ENCODE measurements at regions not wholly inside any gene's neighbourhood (a gene's known extent, or its start where the extent isn't known, plus 50 kb on each side); places are given as distances from the start of the nearest gene placed in this dataset.

- H3K9ac ChIP-seq (ENCODE audit: low read length) = no peak overlapping the region
- H3K4me2 ChIP-seq (ENCODE audit: low read length) = no peak overlapping the region
- no peak overlapping the region for H2AFZ ChIP-seq (ENCODE audit: low read depth, low read length)
These were observed 241.9 kb downstream of the PTPRU start for GRCh38 chr1:29478151-29478791.

DNA sequence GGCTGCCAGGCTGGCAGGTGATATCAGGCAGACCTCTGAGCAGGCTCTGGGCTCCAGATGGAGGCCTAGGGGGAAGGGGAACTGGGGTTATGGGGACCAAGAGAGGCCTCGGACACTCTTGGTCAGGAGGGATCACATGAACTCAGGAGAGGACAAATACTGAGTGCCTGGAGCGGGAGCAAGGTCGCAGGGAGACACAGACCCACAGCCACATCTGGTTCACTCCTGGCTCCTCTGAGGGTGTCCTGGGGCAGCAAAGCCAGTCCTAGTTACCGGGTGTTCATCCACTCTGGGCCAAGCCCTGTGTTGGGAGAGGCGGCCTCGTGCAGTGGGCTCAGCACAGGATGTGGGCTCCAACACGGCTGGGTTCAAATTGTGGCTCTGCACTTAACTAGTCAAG, 239.0 kb downstream of the PTPRU start:
- Histone ChIP-seq H3F3A (ENCODE audit: insufficient read depth, low read length, poor library complexity, severe bottlenecking) (no peaks in the 10 kb centered on the region), H3K4me3 (ENCODE audit: low read length) (no peak overlapping the region), H3K9me2 (ENCODE audit: insufficient read depth, low read length) (no peaks in the 10 kb centered on the region), H3K9ac (ENCODE audit: low read length) (no peak overlapping the region), H2AFZ (ENCODE audit: low read depth, low read length) (no peak overlapping the region), H3K9me3 (ENCODE audit: low read length) (no peaks in the 10 kb centered on the region), H3K4me2 (ENCODE audit: low read length) (no peak overlapping the region), H3K36me3 (ENCODE audit: insufficient read depth, low read length) (no peaks in the 10 kb centered on the region), H4K20me1 (ENCODE audit: insufficient read depth) (no peaks in the 10 kb centered on the region), H3K27me3 (ENCODE audit: insufficient read depth, low read depth, low read length) (no peaks in the 10 kb centered on the region), H3K79me2 (replicated peaks; ENCODE audit: insufficient read depth, low read length) (no peaks in the 10 kb centered on the region), H3K27ac (ENCODE audit: low read length) (no peak overlapping the region)
- TF ChIP-seq EP300 (conservative IDR thresholded peaks at IDR 0.05; ENCODE audit: poor library complexity, severe bottlenecking) (no peak), TAF1 (IDR thresholded peaks at IDR 0.05; ENCODE audit: low read depth) (no peak), RAD21 (conservative IDR thresholded peaks at IDR 0.05) (no peak), POLR2AphosphoS5 (IDR thresholded peaks at IDR 0.05) (no peak), MXI1 (conservative IDR thresholded peaks at IDR 0.05; ENCODE audit: poor library complexity, severe bottlenecking) (no peak), EZH2 (IDR thresholded peaks at IDR 0.05; ENCODE audit: borderline replicate concordance, insufficient read depth, low read length, poor library complexity, severe bottlenecking) (no peak), SMC3 (conservative IDR thresholded peaks at IDR 0.05; ENCODE audit: poor library complexity) (no peak)
- TF ChIP-seq, protein P1, sequence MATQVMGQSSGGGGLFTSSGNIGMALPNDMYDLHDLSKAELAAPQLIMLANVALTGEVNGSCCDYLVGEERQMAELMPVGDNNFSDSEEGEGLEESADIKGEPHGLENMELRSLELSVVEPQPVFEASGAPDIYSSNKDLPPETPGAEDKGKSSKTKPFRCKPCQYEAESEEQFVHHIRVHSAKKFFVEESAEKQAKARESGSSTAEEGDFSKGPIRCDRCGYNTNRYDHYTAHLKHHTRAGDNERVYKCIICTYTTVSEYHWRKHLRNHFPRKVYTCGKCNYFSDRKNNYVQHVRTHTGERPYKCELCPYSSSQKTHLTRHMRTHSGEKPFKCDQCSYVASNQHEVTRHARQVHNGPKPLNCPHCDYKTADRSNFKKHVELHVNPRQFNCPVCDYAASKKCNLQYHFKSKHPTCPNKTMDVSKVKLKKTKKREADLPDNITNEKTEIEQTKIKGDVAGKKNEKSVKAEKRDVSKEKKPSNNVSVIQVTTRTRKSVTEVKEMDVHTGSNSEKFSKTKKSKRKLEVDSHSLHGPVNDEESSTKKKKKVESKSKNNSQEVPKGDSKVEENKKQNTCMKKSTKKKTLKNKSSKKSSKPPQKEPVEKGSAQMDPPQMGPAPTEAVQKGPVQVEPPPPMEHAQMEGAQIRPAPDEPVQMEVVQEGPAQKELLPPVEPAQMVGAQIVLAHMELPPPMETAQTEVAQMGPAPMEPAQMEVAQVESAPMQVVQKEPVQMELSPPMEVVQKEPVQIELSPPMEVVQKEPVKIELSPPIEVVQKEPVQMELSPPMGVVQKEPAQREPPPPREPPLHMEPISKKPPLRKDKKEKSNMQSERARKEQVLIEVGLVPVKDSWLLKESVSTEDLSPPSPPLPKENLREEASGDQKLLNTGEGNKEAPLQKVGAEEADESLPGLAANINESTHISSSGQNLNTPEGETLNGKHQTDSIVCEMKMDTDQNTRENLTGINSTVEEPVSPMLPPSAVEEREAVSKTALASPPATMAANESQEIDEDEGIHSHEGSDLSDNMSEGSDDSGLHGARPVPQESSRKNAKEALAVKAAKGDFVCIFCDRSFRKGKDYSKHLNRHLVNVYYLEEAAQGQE (IDR thresholded peaks at IDR 0.05; ENCODE audit: borderline replicate concordance) = no peak
- TF ChIP-seq, protein P2, sequence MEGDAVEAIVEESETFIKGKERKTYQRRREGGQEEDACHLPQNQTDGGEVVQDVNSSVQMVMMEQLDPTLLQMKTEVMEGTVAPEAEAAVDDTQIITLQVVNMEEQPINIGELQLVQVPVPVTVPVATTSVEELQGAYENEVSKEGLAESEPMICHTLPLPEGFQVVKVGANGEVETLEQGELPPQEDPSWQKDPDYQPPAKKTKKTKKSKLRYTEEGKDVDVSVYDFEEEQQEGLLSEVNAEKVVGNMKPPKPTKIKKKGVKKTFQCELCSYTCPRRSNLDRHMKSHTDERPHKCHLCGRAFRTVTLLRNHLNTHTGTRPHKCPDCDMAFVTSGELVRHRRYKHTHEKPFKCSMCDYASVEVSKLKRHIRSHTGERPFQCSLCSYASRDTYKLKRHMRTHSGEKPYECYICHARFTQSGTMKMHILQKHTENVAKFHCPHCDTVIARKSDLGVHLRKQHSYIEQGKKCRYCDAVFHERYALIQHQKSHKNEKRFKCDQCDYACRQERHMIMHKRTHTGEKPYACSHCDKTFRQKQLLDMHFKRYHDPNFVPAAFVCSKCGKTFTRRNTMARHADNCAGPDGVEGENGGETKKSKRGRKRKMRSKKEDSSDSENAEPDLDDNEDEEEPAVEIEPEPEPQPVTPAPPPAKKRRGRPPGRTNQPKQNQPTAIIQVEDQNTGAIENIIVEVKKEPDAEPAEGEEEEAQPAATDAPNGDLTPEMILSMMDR (IDR thresholded peaks at IDR 0.05; ENCODE audit: poor library complexity, severe bottlenecking) = no peak

More at GRCh38 chr1:29478151-29478791, 241.9 kb downstream of the PTPRU start:
- TF ChIP-seq, protein P2 (IDR thresholded peaks at IDR 0.05; ENCODE audit: poor library complexity, severe bottlenecking) = no peak
- no peak for TF ChIP-seq TAF1 (IDR thresholded peaks at IDR 0.05; ENCODE audit: low read depth)
- TF ChIP-seq POLR2AphosphoS5 (IDR thresholded peaks at IDR 0.05) = no peak
- TF ChIP-seq EP300 (conservative IDR thresholded peaks at IDR 0.05; ENCODE audit: poor library complexity, severe bottlenecking) = no peak
- TF ChIP-seq EZH2 (IDR thresholded peaks at IDR 0.05; ENCODE audit: borderline replicate concordance, insufficient read depth, low read length, poor library complexity, severe bottlenecking) = no peak
- TF ChIP-seq, protein P1 (IDR thresholded peaks at IDR 0.05; ENCODE audit: borderline replicate concordance) = no peak
- no peak for TF ChIP-seq RAD21 (conservative IDR thresholded peaks at IDR 0.05)
- no peak for TF ChIP-seq SMC3 (conservative IDR thresholded peaks at IDR 0.05; ENCODE audit: poor library complexity)
- no peak for TF ChIP-seq MXI1 (conservative IDR thresholded peaks at IDR 0.05; ENCODE audit: poor library complexity, severe bottlenecking)
- Histone ChIP-seq H3K9me3 (ENCODE audit: low read length) (no peaks in the 10 kb centered on the region), H4K20me1 (ENCODE audit: insufficient read depth) (no peaks in the 10 kb centered on the region), H3K27ac (ENCODE audit: low read length) (no peak overlapping the region), H3K27me3 (ENCODE audit: insufficient read depth, low read depth, low read length) (no peaks in the 10 kb centered on the region), H3K9me2 (ENCODE audit: insufficient read depth, low read length) (no peaks in the 10 kb centered on the region), H3K36me3 (ENCODE audit: insufficient read depth, low read length) (no peaks in the 10 kb centered on the region), H3K79me2 (replicated peaks; ENCODE audit: insufficient read depth, low read length) (no peaks in the 10 kb centered on the region), H3F3A (ENCODE audit: insufficient read depth, low read length, poor library complexity, severe bottlenecking) (no peaks in the 10 kb centered on the region), H3K4me3 (ENCODE audit: low read length) (no peak overlapping the region)

All from neural cell (in vitro differentiated cells).